Type B pancreatic cell (in vitro differentiated cells): ENCODE measurements at regions not wholly inside any gene's neighbourhood (a gene's known extent, or its start where the extent isn't known, plus 50 kb on each side); places are given as distances from the start of the nearest gene placed in this dataset.

Experiments used
- DNase-seq: peaks from one replicate; pipeline ENCODE4 v3.0.0; 2021; ENCODE audit warnings: mixed read lengths; ENCODE audit not compliant: unreplicated experiment; ENCODE audit errors: extremely low spot score
- H3K27ac Mint-ChIP-seq: 2 replicates; pipeline ENCODE4 v1.8.0; 2021; ENCODE audit warnings: mild to moderate bottlenecking, mixed read lengths
- H3K27me3 Mint-ChIP-seq: 2 replicates; pipeline ENCODE4 v1.8.0; 2021; ENCODE audit warnings: mixed read lengths
- H3K36me3 Mint-ChIP-seq: 2 replicates; pipeline ENCODE4 v1.8.0; 2021; ENCODE audit warnings: mixed read lengths
- H3K4me1 Mint-ChIP-seq: one replicate; pipeline ENCODE4 v1.8.0; 2021; ENCODE audit warnings: mixed read lengths; ENCODE audit not compliant: unreplicated experiment
- H3K4me3 Mint-ChIP-seq: 2 replicates; pipeline ENCODE4 v1.8.0; 2021; ENCODE audit warnings: mild to moderate bottlenecking, mixed read lengths
- H3K9me3 Mint-ChIP-seq: 2 replicates; pipeline ENCODE4 v1.8.0; 2021; ENCODE audit warnings: mixed read lengths
- CTCF ChIP-seq: fragments of 200-600 bp; sonication (generic); conservative IDR thresholded peaks from 2 replicates; pipeline ENCODE4 v1.5.0; 2021; ENCODE audit warnings: antibody characterized with exemption, mild to moderate bottlenecking

- Mint-ChIP-seq H3K27ac (no peak overlapping the region), H3K4me3 (no peak overlapping the region), H3K9me3 (no peaks in the 10 kb centered on the region), H3K36me3 (no peaks in the 10 kb centered on the region), H3K27me3 (peaks cover 19% of the 10 kb centered on the region), H3K4me1 (no peaks in the 10 kb centered on the region)
- DNase-seq: no peak
- TF ChIP-seq CTCF: no peak
Measured at GRCh38 chr2:147663153-147663961, 181.5 kb upstream of the ACVR2A start.

- no peak for DNase-seq
- no peak overlapping the region for H3K27ac Mint-ChIP-seq
- no peaks in the 10 kb centered on the region for H3K4me1 Mint-ChIP-seq
- H3K9me3 Mint-ChIP-seq: no peaks in the 10 kb centered on the region
- no peaks in the 10 kb centered on the region for H3K36me3 Mint-ChIP-seq
- peaks cover 19% of the 10 kb centered on the region for H3K27me3 Mint-ChIP-seq
- TF ChIP-seq CTCF: no peak
- no peak overlapping the region for H3K4me3 Mint-ChIP-seq
Measured at GRCh38 chr2:147662221-147662620, 182.6 kb upstream of the ACVR2A start.

- Mint-ChIP-seq H3K9me3 (no peaks in the 10 kb centered on the region), H3K27ac (no peak overlapping the region), H3K4me1 (no peaks in the 10 kb centered on the region), H3K27me3 (peaks cover 19% of the 10 kb centered on the region), H3K4me3 (no peak overlapping the region), H3K36me3 (no peaks in the 10 kb centered on the region)
- DNase-seq: no peak
- no peak for TF ChIP-seq CTCF
Measured at GRCh38 chr2:147660680-147661079, 184.1 kb upstream of the ACVR2A start.

GRCh38 chr2:147659051-147659450 is 185.8 kb upstream of the ACVR2A start:
- no peaks in the 10 kb centered on the region for H3K4me1 Mint-ChIP-seq
- H3K27me3 Mint-ChIP-seq: peaks cover 19% of the 10 kb centered on the region
- H3K9me3 Mint-ChIP-seq: no peaks in the 10 kb centered on the region
- no peak overlapping the region for H3K4me3 Mint-ChIP-seq
- DNase-seq: no peak
- no peak for TF ChIP-seq CTCF
- no peak overlapping the region for H3K27ac Mint-ChIP-seq
- no peaks in the 10 kb centered on the region for H3K36me3 Mint-ChIP-seq

GRCh38 chr2:147657086-147658000 is 187.5 kb upstream of the ACVR2A start:
- Mint-ChIP-seq H3K4me1 (no peaks in the 10 kb centered on the region), H3K27me3 (peaks cover 5% of the 10 kb centered on the region), H3K4me3 (no peak overlapping the region), H3K36me3 (no peaks in the 10 kb centered on the region), H3K27ac (no peak overlapping the region), H3K9me3 (no peaks in the 10 kb centered on the region)
- no peak for DNase-seq
- no peak for TF ChIP-seq CTCF
